ENCODE measurements at regions not wholly inside any gene's neighbourhood (a gene's known extent, or its start where the extent isn't known, plus 50 kb on each side); places are given as distances from the start of the nearest gene placed in this dataset.

GRCh38 chr14:104446611-104447010 is 133.0 kb upstream of the C14orf180 start:
- Mint-ChIP-seq H3K4me1 (no peaks in the 10 kb centered on the region), H3K4me3 (no peak overlapping the region), H3K27me3 (peaks cover 23% of the 10 kb centered on the region), H3K36me3 (peaks cover 3% of the 10 kb centered on the region), H3K9me3 (peaks cover 16% of the 10 kb centered on the region), H3K27ac (no peak overlapping the region)
- DNase-seq, result no peak

GRCh38 chr14:104447750-104448149 is 131.8 kb upstream of the C14orf180 start:
- peaks cover 3% of the 10 kb centered on the region for H3K36me3 Mint-ChIP-seq
- peaks cover 16% of the 10 kb centered on the region for H3K9me3 Mint-ChIP-seq
- H3K4me3 Mint-ChIP-seq, result no peak overlapping the region
- H3K4me1 Mint-ChIP-seq, result no peaks in the 10 kb centered on the region
- peaks cover 34% of the 10 kb centered on the region for H3K27me3 Mint-ChIP-seq
- no peak overlapping the region for H3K27ac Mint-ChIP-seq
- no peak for DNase-seq

- Mint-ChIP-seq H3K4me1 (no peaks in the 10 kb centered on the region), H3K27ac (no peak overlapping the region), H3K27me3 (peaks cover 37% of the 10 kb centered on the region), H3K9me3 (peaks cover 16% of the 10 kb centered on the region), H3K36me3 (peaks cover 3% of the 10 kb centered on the region), H3K4me3 (no peak overlapping the region)
- DNase-seq, result no peak
These were observed 131.2 kb upstream of the C14orf180 start for GRCh38 chr14:104448321-104448720.

GRCh38 chr14:104448721-104449120 is 130.8 kb upstream of the C14orf180 start:
- Mint-ChIP-seq H3K4me3 (no peak overlapping the region), H3K27ac (no peak overlapping the region), H3K27me3 (peaks cover 37% of the 10 kb centered on the region), H3K36me3 (peaks cover 3% of the 10 kb centered on the region), H3K9me3 (peaks cover 16% of the 10 kb centered on the region), H3K4me1 (no peaks in the 10 kb centered on the region)
- no peak for DNase-seq

GRCh38 chr14:104450811-104451401 is 128.7 kb upstream of the C14orf180 start:
- H3K4me1 Mint-ChIP-seq, result no peaks in the 10 kb centered on the region
- H3K27me3 Mint-ChIP-seq, result peaks cover 47% of the 10 kb centered on the region
- no peak for DNase-seq
- H3K4me3 Mint-ChIP-seq, result no peak overlapping the region
- H3K9me3 Mint-ChIP-seq, result peaks cover 13% of the 10 kb centered on the region
- no peak overlapping the region for H3K27ac Mint-ChIP-seq
- peaks cover 3% of the 10 kb centered on the region for H3K36me3 Mint-ChIP-seq

GRCh38 chr14:104451474-104451873 is 128.1 kb upstream of the C14orf180 start:
- Mint-ChIP-seq H3K27ac (no peak overlapping the region), H3K4me1 (no peaks in the 10 kb centered on the region), H3K36me3 (peaks cover 3% of the 10 kb centered on the region), H3K9me3 (peaks cover 13% of the 10 kb centered on the region), H3K27me3 (peaks cover 50% of the 10 kb centered on the region), H3K4me3 (no peak overlapping the region)
- DNase-seq, result no peak

GRCh38 chr14:104458845-104459244 is 120.7 kb upstream of the C14orf180 start:
- Mint-ChIP-seq H3K4me3 (no peak overlapping the region), H3K4me1 (peaks cover 4% of the 10 kb centered on the region), H3K9me3 (no peaks in the 10 kb centered on the region), H3K27me3 (peaks cover 68% of the 10 kb centered on the region), H3K36me3 (no peaks in the 10 kb centered on the region), H3K27ac (no peak overlapping the region)
- DNase-seq, result no peak

- Mint-ChIP-seq H3K27ac (no peak overlapping the region), H3K36me3 (no peaks in the 10 kb centered on the region), H3K4me1 (peaks cover 4% of the 10 kb centered on the region), H3K9me3 (no peaks in the 10 kb centered on the region), H3K4me3 (no peak overlapping the region), H3K27me3 (peaks cover 65% of the 10 kb centered on the region)
- DNase-seq, result no peak
These were observed 118.5 kb upstream of the C14orf180 start for GRCh38 chr14:104460791-104461651.

GRCh38 chr14:104461676-104462449 is 117.7 kb upstream of the C14orf180 start:
- no peak for DNase-seq
- Mint-ChIP-seq H3K4me3 (no peak overlapping the region), H3K27ac (no peak overlapping the region), H3K4me1 (peaks cover 4% of the 10 kb centered on the region), H3K36me3 (no peaks in the 10 kb centered on the region), H3K27me3 (peaks cover 61% of the 10 kb centered on the region), H3K9me3 (no peaks in the 10 kb centered on the region)

GRCh38 chr14:104462651-104463630 is 116.6 kb upstream of the C14orf180 start:
- Mint-ChIP-seq H3K27ac (no peak overlapping the region), H3K4me3 (no peak overlapping the region), H3K9me3 (no peaks in the 10 kb centered on the region), H3K36me3 (no peaks in the 10 kb centered on the region), H3K27me3 (peaks cover 55% of the 10 kb centered on the region), H3K4me1 (peaks cover 4% of the 10 kb centered on the region)
- DNase-seq, result no peak

- no peaks in the 10 kb centered on the region for H3K9me3 Mint-ChIP-seq
- H3K4me3 Mint-ChIP-seq, result no peak overlapping the region
- H3K27me3 Mint-ChIP-seq, result peaks cover 37% of the 10 kb centered on the region
- DNase-seq, result no peak
- peaks cover 4% of the 10 kb centered on the region for H3K4me1 Mint-ChIP-seq
- no peaks in the 10 kb centered on the region for H3K36me3 Mint-ChIP-seq
- no peak overlapping the region for H3K27ac Mint-ChIP-seq
These were observed 114.7 kb upstream of the C14orf180 start for GRCh38 chr14:104464907-104465306.

GRCh38 chr14:104465482-104466390 is 113.8 kb upstream of the C14orf180 start:
- no peak overlapping the region for H3K27ac Mint-ChIP-seq
- peaks cover 4% of the 10 kb centered on the region for H3K4me1 Mint-ChIP-seq
- H3K9me3 Mint-ChIP-seq, result no peaks in the 10 kb centered on the region
- H3K4me3 Mint-ChIP-seq, result no peak overlapping the region
- peaks cover 29% of the 10 kb centered on the region for H3K27me3 Mint-ChIP-seq
- no peak for DNase-seq
- H3K36me3 Mint-ChIP-seq, result no peaks in the 10 kb centered on the region

- peaks cover 20% of the 10 kb centered on the region for H3K27me3 Mint-ChIP-seq
- H3K27ac Mint-ChIP-seq, result no peak overlapping the region
- no peaks in the 10 kb centered on the region for H3K4me1 Mint-ChIP-seq
- no peaks in the 10 kb centered on the region for H3K36me3 Mint-ChIP-seq
- no peak for DNase-seq
- no peak overlapping the region for H3K4me3 Mint-ChIP-seq
- H3K9me3 Mint-ChIP-seq, result no peaks in the 10 kb centered on the region
These were observed 112.3 kb upstream of the C14orf180 start for GRCh38 chr14:104467236-104467635.
